ENCODE measurements at regions not wholly inside any gene's neighbourhood (a gene's known extent, or its start where the extent isn't known, plus 50 kb on each side); places are given as distances from the start of the nearest gene placed in this dataset.
"Not testable (repeated sequence)": the region's sequence is repeated elsewhere in the genome, so short reads cannot be mapped to it uniquely, and the experiment has no call there.

DNA sequence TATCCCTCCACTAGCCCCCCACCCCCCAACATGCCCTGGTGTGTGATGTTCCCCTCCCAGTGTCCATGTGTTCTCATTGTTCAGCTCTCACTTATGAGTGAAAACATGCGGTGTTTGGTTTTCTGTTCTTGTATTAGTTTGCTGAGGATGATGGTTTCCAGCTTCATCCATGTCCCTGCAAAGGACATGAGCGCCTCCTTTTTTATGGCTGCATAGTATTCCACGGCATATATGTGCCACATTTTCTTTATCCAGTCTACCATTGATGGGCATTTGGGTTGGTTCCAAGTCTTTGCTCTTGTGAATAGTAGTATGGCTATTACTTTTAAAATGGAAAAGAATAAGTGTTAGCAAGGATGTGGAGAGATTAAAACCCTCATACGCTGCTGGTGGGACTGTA lies 50.8 kb upstream of the FAM171A1 start:
- TF ChIP-seq, protein P1, sequence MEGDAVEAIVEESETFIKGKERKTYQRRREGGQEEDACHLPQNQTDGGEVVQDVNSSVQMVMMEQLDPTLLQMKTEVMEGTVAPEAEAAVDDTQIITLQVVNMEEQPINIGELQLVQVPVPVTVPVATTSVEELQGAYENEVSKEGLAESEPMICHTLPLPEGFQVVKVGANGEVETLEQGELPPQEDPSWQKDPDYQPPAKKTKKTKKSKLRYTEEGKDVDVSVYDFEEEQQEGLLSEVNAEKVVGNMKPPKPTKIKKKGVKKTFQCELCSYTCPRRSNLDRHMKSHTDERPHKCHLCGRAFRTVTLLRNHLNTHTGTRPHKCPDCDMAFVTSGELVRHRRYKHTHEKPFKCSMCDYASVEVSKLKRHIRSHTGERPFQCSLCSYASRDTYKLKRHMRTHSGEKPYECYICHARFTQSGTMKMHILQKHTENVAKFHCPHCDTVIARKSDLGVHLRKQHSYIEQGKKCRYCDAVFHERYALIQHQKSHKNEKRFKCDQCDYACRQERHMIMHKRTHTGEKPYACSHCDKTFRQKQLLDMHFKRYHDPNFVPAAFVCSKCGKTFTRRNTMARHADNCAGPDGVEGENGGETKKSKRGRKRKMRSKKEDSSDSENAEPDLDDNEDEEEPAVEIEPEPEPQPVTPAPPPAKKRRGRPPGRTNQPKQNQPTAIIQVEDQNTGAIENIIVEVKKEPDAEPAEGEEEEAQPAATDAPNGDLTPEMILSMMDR (IDR thresholded peaks at IDR 0.05) = not testable (repeated sequence)
- TF ChIP-seq ZNF232 (CRISPR knock-in tag; IDR thresholded peaks at IDR 0.05); CBFB (CRISPR knock-in tag; IDR thresholded peaks at IDR 0.05; ENCODE audit: low read depth); SMAD4 (CRISPR knock-in tag; IDR thresholded peaks at IDR 0.05); ZNF138 (CRISPR knock-in tag; conservative IDR thresholded peaks at IDR 0.05); ATF1 (CRISPR knock-in tag; IDR thresholded peaks at IDR 0.05); ZNF423 (CRISPR knock-in tag; IDR thresholded peaks at IDR 0.05): not testable (repeated sequence)
- TF ChIP-seq, protein P2, sequence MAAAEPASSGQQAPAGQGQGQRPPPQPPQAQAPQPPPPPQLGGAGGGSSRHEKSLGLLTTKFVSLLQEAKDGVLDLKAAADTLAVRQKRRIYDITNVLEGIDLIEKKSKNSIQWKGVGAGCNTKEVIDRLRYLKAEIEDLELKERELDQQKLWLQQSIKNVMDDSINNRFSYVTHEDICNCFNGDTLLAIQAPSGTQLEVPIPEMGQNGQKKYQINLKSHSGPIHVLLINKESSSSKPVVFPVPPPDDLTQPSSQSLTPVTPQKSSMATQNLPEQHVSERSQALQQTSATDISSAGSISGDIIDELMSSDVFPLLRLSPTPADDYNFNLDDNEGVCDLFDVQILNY (CRISPR knock-in tag; IDR thresholded peaks at IDR 0.05) = not testable (repeated sequence)
- TF ChIP-seq, protein P3, sequence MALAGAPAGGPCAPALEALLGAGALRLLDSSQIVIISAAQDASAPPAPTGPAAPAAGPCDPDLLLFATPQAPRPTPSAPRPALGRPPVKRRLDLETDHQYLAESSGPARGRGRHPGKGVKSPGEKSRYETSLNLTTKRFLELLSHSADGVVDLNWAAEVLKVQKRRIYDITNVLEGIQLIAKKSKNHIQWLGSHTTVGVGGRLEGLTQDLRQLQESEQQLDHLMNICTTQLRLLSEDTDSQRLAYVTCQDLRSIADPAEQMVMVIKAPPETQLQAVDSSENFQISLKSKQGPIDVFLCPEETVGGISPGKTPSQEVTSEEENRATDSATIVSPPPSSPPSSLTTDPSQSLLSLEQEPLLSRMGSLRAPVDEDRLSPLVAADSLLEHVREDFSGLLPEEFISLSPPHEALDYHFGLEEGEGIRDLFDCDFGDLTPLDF (CRISPR knock-in tag; IDR thresholded peaks at IDR 0.05) = not testable (repeated sequence)
